AG10803 (cell line): ENCODE measurements at regions not wholly inside any gene's neighbourhood (a gene's known extent, or its start where the extent isn't known, plus 50 kb on each side); places are given as distances from the start of the nearest gene placed in this dataset.
"Not testable (repeated sequence)": the region's sequence is repeated elsewhere in the genome, so short reads cannot be mapped to it uniquely, and the experiment has no call there.

Source experiments
- DNase-seq: peaks from one replicate; pipeline ENCODE4 v3.0.0; 2010; ENCODE audit warnings: low read depth
- H3K4me3 ChIP-seq: 2 replicates; pipeline ENCODE4 v1.5.1; 2011; ENCODE audit warnings: mild to moderate bottlenecking, low read length, control low read depth
- TF ChIP-seq, protein P1 (sequence below): conservative IDR thresholded peaks from 2 replicates; pipeline ENCODE4 v1.5.1; 2011; ENCODE audit warnings: mild to moderate bottlenecking, low read length, control low read depth, inconsistent platforms

DNA sequence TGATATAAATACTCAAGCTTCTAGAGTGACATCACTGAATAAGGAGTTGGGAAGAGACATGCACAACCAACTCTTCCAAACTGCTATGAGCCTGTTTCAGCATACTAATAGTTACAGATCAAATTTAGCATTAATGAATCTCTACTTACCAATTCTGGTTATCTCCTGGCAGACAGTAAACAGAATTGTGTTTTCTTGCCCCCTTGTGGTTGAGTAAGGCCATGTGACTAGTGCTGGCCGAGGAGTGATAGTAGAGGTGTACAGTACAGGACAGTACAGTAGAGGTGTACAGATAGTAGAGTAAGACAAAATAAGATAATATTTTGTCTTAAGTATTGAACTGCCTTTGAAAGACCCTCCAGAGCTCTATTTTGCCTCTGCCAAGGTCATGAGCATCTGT, 681.4 kb downstream of the GABRG1 start:
- no peak overlapping the region for H3K4me3 ChIP-seq
- TF ChIP-seq, protein P1, sequence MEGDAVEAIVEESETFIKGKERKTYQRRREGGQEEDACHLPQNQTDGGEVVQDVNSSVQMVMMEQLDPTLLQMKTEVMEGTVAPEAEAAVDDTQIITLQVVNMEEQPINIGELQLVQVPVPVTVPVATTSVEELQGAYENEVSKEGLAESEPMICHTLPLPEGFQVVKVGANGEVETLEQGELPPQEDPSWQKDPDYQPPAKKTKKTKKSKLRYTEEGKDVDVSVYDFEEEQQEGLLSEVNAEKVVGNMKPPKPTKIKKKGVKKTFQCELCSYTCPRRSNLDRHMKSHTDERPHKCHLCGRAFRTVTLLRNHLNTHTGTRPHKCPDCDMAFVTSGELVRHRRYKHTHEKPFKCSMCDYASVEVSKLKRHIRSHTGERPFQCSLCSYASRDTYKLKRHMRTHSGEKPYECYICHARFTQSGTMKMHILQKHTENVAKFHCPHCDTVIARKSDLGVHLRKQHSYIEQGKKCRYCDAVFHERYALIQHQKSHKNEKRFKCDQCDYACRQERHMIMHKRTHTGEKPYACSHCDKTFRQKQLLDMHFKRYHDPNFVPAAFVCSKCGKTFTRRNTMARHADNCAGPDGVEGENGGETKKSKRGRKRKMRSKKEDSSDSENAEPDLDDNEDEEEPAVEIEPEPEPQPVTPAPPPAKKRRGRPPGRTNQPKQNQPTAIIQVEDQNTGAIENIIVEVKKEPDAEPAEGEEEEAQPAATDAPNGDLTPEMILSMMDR, result no peak
- no peak for DNase-seq

DNA sequence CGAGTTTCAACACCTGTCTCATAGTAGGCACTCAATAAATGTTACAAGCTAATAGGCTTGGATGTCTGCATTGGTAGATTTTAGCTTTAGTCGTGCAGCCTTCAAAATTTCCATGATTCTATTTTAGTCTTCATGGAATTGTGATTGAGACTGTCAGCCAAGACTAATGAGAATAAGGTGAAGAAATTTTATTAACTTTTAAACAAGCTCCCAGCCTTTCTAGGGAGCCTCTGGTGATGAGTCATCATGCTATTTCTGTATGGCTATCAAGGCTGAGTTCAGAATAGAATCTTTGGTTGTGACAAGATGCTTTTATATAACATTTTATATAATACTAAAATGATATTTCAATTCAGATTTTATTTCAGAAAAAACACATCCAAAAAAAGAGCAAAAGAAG, 685.8 kb downstream of the GABRG1 start:
- TF ChIP-seq, protein P1, result no peak
- no peak for DNase-seq
- no peak overlapping the region for H3K4me3 ChIP-seq

DNA sequence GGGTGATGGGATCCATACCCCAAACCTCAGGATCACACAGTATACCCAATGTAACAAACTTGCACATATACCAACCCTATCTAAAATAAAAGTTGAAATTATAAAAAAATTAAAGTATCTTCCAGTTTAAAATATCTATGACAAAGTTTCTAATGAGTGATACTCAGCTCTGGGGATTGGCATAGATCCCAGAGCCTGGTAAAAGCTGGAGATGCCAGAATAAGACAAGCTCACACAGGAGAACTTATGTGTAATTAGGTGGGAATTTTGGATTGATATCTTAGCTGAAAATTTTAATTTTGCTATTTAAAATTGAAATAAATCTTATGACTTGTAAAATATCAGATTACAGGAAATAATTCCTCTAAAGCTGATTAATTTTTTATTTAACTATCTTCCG, 686.5 kb downstream of the GABRG1 start:
- H3K4me3 ChIP-seq, result no peak overlapping the region
- no peak for DNase-seq
- TF ChIP-seq, protein P1, result no peak

DNA sequence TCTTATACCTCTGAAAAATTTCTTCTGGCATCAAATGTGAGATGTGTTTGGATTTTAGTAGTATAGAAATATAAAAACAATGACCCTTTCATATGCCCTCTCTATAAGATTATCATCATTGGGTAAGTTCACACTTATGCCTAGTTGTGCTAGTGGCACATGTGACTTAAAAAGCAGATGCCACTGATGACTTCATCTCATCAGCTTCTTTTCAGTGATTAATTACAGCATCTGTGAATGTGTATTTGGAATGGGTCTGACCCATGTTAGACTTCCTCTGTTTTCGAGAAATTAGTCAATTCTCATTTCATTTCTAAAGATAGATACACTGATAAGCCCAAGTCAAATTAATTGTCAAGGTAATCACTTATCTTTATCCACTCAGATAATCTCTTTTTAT, 698.7 kb downstream of the GABRG1 start:
- H3K4me3 ChIP-seq, result no peak overlapping the region
- TF ChIP-seq, protein P1, result no peak
- DNase-seq, result no peak

DNA sequence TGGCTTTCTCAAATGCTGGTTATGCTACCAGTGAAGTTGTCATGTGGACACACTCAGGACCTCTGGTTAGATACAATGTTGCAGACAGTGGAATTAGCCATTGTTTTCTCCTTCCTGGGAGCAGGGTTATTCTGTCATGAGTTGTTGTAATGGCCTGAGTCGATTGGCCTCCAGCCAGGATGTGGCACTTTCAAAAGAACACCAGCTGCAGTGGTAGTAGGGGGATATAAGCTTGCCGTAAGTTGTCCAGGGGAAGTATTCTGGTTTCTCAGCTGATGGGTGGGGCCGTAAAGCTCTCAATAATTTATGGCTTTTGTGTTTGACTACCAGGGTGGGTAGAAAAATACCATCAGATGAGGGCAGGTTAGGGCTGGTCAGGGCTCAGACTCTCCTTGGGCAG, 697.5 kb upstream of the GNPDA2 start:
- DNase-seq, result no peak
- no peak overlapping the region for H3K4me3 ChIP-seq
- TF ChIP-seq, protein P1, result no peak

DNA sequence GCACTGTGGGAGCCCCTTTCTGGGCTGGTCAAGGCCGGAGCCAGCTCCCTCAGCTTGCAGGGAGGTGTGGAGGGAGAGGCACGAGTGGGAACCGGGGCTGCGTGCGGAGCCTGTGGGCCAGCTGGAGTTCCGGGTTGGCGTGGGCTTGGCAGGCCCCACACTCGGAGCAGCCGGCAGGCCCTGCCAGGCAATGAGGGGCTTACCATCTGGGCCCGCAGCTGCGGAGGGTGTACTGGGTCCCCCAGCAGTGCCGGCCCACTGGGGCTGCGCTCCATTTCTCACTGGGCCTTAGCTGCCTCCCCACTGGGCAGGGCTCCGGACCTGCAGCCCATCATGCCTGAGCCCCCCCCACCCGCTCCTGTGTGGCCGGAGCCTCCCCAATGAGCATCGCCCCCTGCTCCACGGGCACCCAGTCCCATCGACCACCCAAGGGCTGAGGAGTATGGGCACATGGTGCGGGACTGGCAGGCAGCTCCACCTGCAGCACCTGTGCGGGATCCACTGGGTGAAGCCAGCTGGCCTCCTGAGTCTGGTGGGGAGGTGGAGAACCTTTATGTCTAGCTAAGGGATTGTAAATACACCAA, 693.8 kb upstream of the GNPDA2 start:
- DNase-seq, H3K4me3 ChIP-seq: not testable (repeated sequence)

DNA sequence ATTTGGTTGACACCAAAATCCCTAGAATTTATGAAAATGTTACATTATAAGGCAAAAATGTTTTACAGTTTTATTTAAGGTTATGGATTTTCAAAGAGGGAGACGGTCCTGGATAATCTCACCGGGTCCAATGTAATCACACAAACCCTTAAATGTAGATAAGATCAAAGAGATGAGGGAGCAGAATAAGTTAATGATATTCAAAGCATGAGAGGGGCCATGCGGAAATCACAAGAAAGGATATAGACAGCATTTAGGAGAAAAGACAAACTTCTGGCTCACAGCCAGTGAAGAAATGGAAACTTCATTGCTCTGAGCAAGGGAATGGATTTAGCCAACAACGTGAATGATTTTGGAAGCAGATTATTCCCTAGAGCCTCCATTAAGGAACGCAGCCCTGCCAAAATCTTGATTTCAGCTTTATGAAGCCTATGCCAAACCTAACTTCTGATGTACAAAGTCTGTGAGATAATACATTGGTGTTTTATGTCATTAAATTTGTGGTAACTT, 684.4 kb upstream of the GNPDA2 start:
- TF ChIP-seq, protein P1, result no peak
- no peak overlapping the region for H3K4me3 ChIP-seq
- DNase-seq, result no peak

DNA sequence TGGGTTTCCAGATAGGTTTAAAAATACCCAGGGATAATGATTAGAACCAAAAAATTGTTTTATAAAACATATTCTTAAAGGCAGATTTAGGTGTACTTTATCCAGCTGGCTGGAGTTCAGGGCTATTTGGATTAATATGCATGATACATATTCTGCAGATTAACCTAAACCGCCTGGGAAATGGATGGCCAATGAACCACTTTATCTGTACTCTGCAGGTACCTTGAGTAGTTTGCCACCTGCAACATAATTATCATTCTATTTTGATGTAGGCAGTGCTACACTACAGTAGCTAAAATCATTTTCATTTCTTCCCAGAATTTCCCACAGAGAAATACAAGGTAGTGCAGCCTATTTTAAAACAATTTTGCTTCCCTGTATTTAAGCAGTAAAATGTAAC, 683.2 kb upstream of the GNPDA2 start:
- DNase-seq, result no peak
- TF ChIP-seq, protein P1, result no peak
- H3K4me3 ChIP-seq, result no peak overlapping the region
